Activated B cell treated with CpG ODN at 0.5 μM for 24 hours (primary cell): ENCODE measurements at regions not wholly inside any gene's neighbourhood (a gene's known extent, or its start where the extent isn't known, plus 50 kb on each side); places are given as distances from the start of the nearest gene placed in this dataset.

Source experiments
- ATAC-seq: fragments of 200-7000 bp; cut with Tn5 transposase; one replicate; pipeline ENCODE4 v1.10.0; 2021; ENCODE audit warnings: low read depth, mild to moderate bottlenecking, moderate library complexity
- CTCF ChIA-PET: fragments of 350-600 bp; sonication (Branson Sonifier 250); formaldehyde crosslinking; loops from one replicate; lab custom pipeline; 2021; ENCODE audit warnings: antibody characterized with exemption; lab: Charles Lee
- POLR2A ChIA-PET: fragments of 350-600 bp; sonication (Branson Sonifier 250); formaldehyde crosslinking; loops from one replicate; lab custom pipeline; 2021; ENCODE audit warnings: antibody characterized with exemption; lab: Charles Lee
- DNase-seq: peaks from one replicate; pipeline ENCODE4 v3.0.0; 2022
- H3K27ac Mint-ChIP-seq: one replicate; pipeline ENCODE4 v1.8.0; 2020; ENCODE audit warnings: mixed read lengths
- H3K27me3 Mint-ChIP-seq: one replicate; pipeline ENCODE4 v1.8.0; 2021; ENCODE audit warnings: mixed read lengths
- H3K36me3 Mint-ChIP-seq: one replicate; pipeline ENCODE4 v1.8.0; 2021; ENCODE audit warnings: low read depth, mixed read lengths
- H3K4me1 Mint-ChIP-seq: one replicate; pipeline ENCODE4 v1.8.0; 2021; ENCODE audit warnings: mixed read lengths
- H3K4me3 Mint-ChIP-seq: one replicate; pipeline ENCODE4 v1.8.0; 2020; ENCODE audit warnings: mild to moderate bottlenecking, mixed read lengths
- H3K9me3 Mint-ChIP-seq: one replicate; pipeline ENCODE4 v1.8.0; 2020; ENCODE audit warnings: mixed read lengths
- intact Hi-C: fragments of 100-400 bp; cut with micrococcal nuclease; formaldehyde crosslinking; loops from one replicate; pipeline ENCODE4 v1.15.1; 2024
- TF ChIP-seq, protein P1 (sequence below): fragments of 200-600 bp; IDR thresholded peaks from one replicate; pipeline ENCODE4 v1.8.0; 2022; ENCODE audit warnings: antibody characterized with exemption, mild to moderate bottlenecking

DNA sequence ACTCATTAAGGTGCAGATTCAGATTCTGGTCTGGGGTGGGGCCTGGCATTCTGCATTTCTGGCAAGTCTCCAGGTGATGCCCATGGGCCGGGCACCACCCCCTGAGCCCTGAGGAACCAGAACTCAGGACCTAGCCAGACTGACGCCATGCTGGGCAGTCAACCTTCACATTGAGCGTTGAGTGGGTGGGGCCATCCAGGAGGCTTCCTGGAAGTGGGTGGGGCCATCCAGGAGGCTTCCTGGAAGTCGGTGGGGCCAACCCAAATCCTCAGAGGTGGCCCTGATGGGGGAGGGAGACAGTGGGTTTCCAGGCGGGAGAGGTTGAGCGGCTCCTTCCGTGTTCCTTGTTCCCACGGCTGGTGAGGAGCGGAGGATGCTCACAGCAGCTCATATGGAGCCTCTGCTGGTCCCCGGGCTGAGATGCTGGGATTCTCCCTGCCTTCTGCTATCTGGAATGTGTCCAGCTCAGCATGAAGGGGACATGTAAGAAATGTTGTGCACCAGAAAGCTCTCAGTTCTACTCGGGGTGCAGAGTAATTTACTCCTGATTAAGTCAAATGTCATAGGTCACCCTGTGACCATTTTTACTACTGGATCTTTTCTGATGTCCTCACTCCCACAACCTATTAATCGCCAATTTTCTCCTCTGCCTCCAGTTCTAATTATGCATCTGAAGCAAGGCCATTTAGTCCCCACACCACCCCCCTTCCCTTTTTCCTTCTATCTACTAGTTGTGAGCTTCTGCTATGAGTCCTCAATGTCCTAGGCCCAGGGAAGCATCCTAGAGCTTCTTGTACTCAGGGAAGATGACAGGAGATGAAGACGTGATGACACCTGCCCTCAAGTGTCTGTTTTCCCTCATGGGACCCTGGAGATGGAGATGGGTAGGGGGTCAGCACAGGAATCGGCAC lies 435.4 kb downstream of the PTPRU start:
- CTCF ChIA-PET = no interaction called here
- intact Hi-C loops = no loop called here
- no peak overlapping the region for H3K27ac Mint-ChIP-seq
- H3K4me1 Mint-ChIP-seq = no peaks in the 10 kb centered on the region
- DNase-seq = no peak
- ATAC-seq = no peak
- TF ChIP-seq, protein P1, sequence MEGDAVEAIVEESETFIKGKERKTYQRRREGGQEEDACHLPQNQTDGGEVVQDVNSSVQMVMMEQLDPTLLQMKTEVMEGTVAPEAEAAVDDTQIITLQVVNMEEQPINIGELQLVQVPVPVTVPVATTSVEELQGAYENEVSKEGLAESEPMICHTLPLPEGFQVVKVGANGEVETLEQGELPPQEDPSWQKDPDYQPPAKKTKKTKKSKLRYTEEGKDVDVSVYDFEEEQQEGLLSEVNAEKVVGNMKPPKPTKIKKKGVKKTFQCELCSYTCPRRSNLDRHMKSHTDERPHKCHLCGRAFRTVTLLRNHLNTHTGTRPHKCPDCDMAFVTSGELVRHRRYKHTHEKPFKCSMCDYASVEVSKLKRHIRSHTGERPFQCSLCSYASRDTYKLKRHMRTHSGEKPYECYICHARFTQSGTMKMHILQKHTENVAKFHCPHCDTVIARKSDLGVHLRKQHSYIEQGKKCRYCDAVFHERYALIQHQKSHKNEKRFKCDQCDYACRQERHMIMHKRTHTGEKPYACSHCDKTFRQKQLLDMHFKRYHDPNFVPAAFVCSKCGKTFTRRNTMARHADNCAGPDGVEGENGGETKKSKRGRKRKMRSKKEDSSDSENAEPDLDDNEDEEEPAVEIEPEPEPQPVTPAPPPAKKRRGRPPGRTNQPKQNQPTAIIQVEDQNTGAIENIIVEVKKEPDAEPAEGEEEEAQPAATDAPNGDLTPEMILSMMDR = no peak
- no peaks in the 10 kb centered on the region for H3K36me3 Mint-ChIP-seq
- no peak overlapping the region for H3K4me3 Mint-ChIP-seq
- peaks cover 6% of the 10 kb centered on the region for H3K27me3 Mint-ChIP-seq
- POLR2A ChIA-PET = no interaction called here
- no peaks in the 10 kb centered on the region for H3K9me3 Mint-ChIP-seq

DNA sequence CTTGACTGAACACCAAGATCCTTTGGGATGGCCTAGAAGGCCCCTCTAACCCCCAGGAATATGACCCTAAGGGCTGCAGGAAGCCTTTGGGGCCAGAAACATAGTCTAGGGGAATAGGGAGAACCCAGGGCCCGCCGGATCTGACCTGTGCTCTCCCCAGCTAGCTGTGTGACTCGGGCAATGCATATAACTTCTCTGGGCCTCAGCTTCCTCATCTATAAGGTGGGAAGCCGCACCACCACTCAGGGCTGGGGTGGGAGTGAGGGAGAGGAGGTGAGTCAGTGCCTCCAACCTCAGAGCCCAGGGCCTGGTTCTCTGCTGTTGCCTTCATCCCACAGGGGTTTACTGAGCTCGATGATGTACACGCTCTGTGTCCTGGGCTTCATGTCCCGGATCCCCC lies 434.4 kb downstream of the PTPRU start:
- CTCF ChIA-PET = no interaction called here
- Mint-ChIP-seq H3K4me3 (no peak overlapping the region), H3K27me3 (peaks cover 10% of the 10 kb centered on the region), H3K36me3 (no peaks in the 10 kb centered on the region), H3K27ac (no peak overlapping the region), H3K4me1 (no peaks in the 10 kb centered on the region), H3K9me3 (no peaks in the 10 kb centered on the region)
- no peak for DNase-seq
- intact Hi-C loops = no loop called here
- POLR2A ChIA-PET = no interaction called here
- TF ChIP-seq, protein P1 = no peak
- ATAC-seq = no peak

DNA sequence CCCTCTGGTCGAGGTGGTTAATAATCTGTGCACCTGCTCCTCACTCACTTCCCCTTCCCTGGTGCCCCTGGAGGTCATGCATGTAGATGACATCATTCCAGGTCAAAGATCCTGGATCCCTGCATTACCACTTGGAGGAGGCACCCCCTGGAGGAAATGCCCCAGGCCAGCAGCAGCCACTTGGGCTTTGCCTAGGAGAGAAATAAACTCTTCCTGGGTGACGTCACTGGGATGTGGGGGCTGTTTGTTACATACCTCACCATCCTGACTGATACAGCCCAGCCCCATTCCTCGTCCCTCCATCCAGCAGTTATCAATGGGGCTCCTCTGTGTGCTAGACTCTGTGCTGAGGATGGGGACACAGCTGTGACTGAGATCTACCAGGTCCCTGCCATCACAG lies 433.6 kb downstream of the PTPRU start:
- Mint-ChIP-seq H3K4me3 (no peak overlapping the region), H3K27ac (no peak overlapping the region), H3K4me1 (no peaks in the 10 kb centered on the region), H3K27me3 (peaks cover 13% of the 10 kb centered on the region), H3K36me3 (no peaks in the 10 kb centered on the region), H3K9me3 (no peaks in the 10 kb centered on the region)
- intact Hi-C loops = no loop called here
- DNase-seq (no peak), ATAC-seq (no peak)
- TF ChIP-seq, protein P1 = no peak
- CTCF ChIA-PET = no interaction called here
- POLR2A ChIA-PET = no interaction called here

DNA sequence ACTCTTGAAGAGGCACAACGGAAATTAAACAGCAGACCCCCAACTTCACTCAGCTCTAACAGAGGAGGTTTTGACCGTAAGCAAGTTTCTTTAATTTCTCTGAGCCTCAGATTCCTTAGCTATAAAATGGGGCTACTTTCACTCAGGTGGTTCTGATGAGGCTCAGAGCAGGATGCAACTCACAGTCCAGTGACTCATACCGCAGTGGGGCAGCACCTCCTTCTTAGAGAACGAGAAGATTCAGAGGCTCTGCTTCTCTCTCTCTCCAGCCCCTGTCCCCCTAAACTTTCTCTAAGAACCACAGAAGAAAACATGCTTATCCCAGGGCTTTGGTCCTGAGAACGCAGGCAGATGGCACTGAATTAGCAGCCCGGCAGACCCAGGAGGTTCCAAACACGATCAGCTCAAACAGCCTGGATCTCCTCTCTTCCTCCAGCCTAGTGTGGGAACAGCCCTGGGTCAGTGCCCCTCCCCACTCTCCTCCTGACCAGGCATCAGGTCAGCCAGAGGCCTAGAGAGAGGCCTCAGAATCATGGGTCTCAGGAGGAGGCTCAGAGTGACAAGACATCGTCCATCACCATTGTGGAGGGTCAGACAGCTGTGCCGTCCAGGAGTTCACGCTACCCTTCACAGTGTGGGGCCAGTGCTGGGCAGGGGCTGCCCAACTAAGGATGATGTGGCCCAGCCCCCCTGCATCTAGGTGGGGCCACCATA lies 433.0 kb downstream of the PTPRU start:
- no peaks in the 10 kb centered on the region for H3K9me3 Mint-ChIP-seq
- H3K27ac Mint-ChIP-seq = no peak overlapping the region
- no peaks in the 10 kb centered on the region for H3K4me1 Mint-ChIP-seq

More for the DNA sequence above, 433.0 kb downstream of the PTPRU start:
- peaks cover 17% of the 10 kb centered on the region for H3K27me3 Mint-ChIP-seq
- TF ChIP-seq, protein P1 = no peak
- intact Hi-C loops = no loop called here
- no peak for ATAC-seq
- no peak for DNase-seq
- POLR2A ChIA-PET = no interaction called here
- H3K4me3 Mint-ChIP-seq = no peak overlapping the region
- CTCF ChIA-PET = no interaction called here
- H3K36me3 Mint-ChIP-seq = no peaks in the 10 kb centered on the region
